CD4-positive, alpha-beta T cell (primary cell): ENCODE measurements at regions not wholly inside any gene's neighbourhood (a gene's known extent, or its start where the extent isn't known, plus 50 kb on each side); places are given as distances from the start of the nearest gene placed in this dataset.

ENCODE experiments used
- ATAC-seq: fragments of 200-7000 bp; cut with Tn5 transposase; one replicate; pipeline ENCODE4 v1.10.0; 2022; ENCODE audit warnings: mild to moderate bottlenecking; ENCODE audit not compliant: poor library complexity
- CTCF ChIA-PET: fragments of 350-600 bp; sonication (Branson Sonifier 250); formaldehyde crosslinking; loops from one replicate; lab custom pipeline; 2021; ENCODE audit warnings: antibody characterized with exemption, inconsistent platforms; lab: Charles Lee
- POLR2A ChIA-PET: fragments of 350-600 bp; sonication (Branson Sonifier 250); formaldehyde crosslinking; loops from one replicate; lab custom pipeline; 2021; ENCODE audit warnings: antibody characterized with exemption, inconsistent platforms; lab: Charles Lee
- DNase-seq, 14 experiments: peaks; one replicate each; pipeline ENCODE4 v3.0.0-alpha.2; 2013 to 2020; ENCODE audit warnings: mixed read lengths in 2 of 14
- H3K27ac ChIP-seq, 2 donors: one replicate each; pipeline versions ENCODE4 v1.5.1 to v1.7.0; 2013; ENCODE audit warnings: low read length in 2 of 2, low read depth in 1 of 2, mild to moderate bottlenecking in 1 of 2
- H3K27me3 ChIP-seq, 2 experiments: 1 replicate in 1 of 2; 2 replicates in 1 of 2; pipeline versions ENCODE4 v1.6.1 to v1.7.0; 2013; ENCODE audit warnings: low read length in 2 of 2, control low read depth in 1 of 2, mild to moderate bottlenecking in 1 of 2, moderate library complexity in 1 of 2; ENCODE audit not compliant: insufficient read depth in 2 of 2, control insufficient read depth in 1 of 2
- H3K36me3 ChIP-seq: one replicate; pipeline ENCODE4 v1.6.1; 2013; ENCODE audit warnings: low read length, control low read depth; ENCODE audit not compliant: insufficient read depth
- H3K4me1 ChIP-seq: one replicate; pipeline ENCODE4 v1.6.1; 2013; ENCODE audit warnings: low read length, control low read depth; ENCODE audit not compliant: insufficient read depth
- H3K4me3 ChIP-seq: one replicate; pipeline ENCODE4 v1.5.1; 2013; ENCODE audit warnings: mild to moderate bottlenecking, low read length, moderate library complexity
- H3K9me3 ChIP-seq, 2 experiments: 1 replicate in 1 of 2; 2 replicates in 1 of 2; pipeline versions ENCODE4 v1.6.1 to v1.7.0; 2013; ENCODE audit warnings: low read length in 2 of 2, mild to moderate bottlenecking in 2 of 2, control low read depth in 1 of 2, moderate library complexity in 1 of 2; ENCODE audit not compliant: control insufficient read depth in 1 of 2, insufficient read depth in 1 of 2
- H3K27ac Mint-ChIP-seq: one replicate; pipeline ENCODE4 v1.8.0; 2020; ENCODE audit warnings: mixed read lengths
- H3K27me3 Mint-ChIP-seq: one replicate; pipeline ENCODE4 v1.8.0; 2021; ENCODE audit warnings: mixed read lengths
- H3K36me3 Mint-ChIP-seq: one replicate; pipeline ENCODE4 v1.8.0; 2021; ENCODE audit warnings: low read depth, mixed read lengths
- H3K4me1 Mint-ChIP-seq: one replicate; pipeline ENCODE4 v1.8.0; 2021; ENCODE audit warnings: low read depth, mixed read lengths
- H3K4me3 Mint-ChIP-seq: one replicate; pipeline ENCODE4 v1.8.0; 2020; ENCODE audit warnings: mild to moderate bottlenecking, mixed read lengths
- H3K9me3 Mint-ChIP-seq: one replicate; pipeline ENCODE4 v1.8.0; 2020; ENCODE audit warnings: mixed read lengths
- CTCF ChIP-seq: fragments of 200-600 bp; IDR thresholded peaks from one replicate; pipeline ENCODE4 v1.8.0; 2022; ENCODE audit warnings: antibody characterized with exemption, mild to moderate bottlenecking
- intact Hi-C, 2 experiments: fragments of 100-400 bp; cut with DNase I in 1 of 2; cut with micrococcal nuclease in 1 of 2; formaldehyde crosslinking; loops; one replicate each; pipeline versions ENCODE4 v1.15.1 to v1.9.0; 2023 to 2025; cut with DNase I, micrococcal nuclease

GRCh38 chr16:10308305-10309193 is 77.3 kb upstream of the ATF7IP2 start:
- H3K27ac ChIP-seq, result no peak overlapping the region
- no peak overlapping the region for H3K4me3 ChIP-seq
- H3K36me3 ChIP-seq, result no peaks in the 10 kb centered on the region
- peaks cover 0 to 3% of the 10 kb centered on the region in 2 experiments for H3K27me3 ChIP-seq
- Mint-ChIP-seq H3K27ac (no peak overlapping the region), H3K4me3 (no peak overlapping the region), H3K4me1 (no peaks in the 10 kb centered on the region), H3K27me3 (no peaks in the 10 kb centered on the region), H3K36me3 (no peaks in the 10 kb centered on the region), H3K9me3 (no peaks in the 10 kb centered on the region)
- intact Hi-C loops, result no loop called here
- TF ChIP-seq CTCF, result no peak
- POLR2A ChIA-PET, result interaction anchor here (0.7 kb wide), 1 partner anchor 432 kb away, joined by 3 read pairs; no protein-coding TSS in a partner anchor
- H3K4me1 ChIP-seq, result no peaks in the 10 kb centered on the region
- CTCF ChIA-PET, result interaction anchor here (0.7 kb wide), 1 partner anchor 75 kb away, joined by 3 read pairs; no protein-coding TSS in a partner anchor
- no peaks in the 10 kb centered on the region for H3K9me3 ChIP-seq
- no peak for DNase-seq
- no peak for ATAC-seq

- intact Hi-C loops, result no loop called here
- Histone ChIP-seq H3K36me3 (no peaks in the 10 kb centered on the region), H3K27ac (no peak overlapping the region), H3K4me1 (no peaks in the 10 kb centered on the region), H3K4me3 (no peak overlapping the region), H3K9me3 (no peaks in the 10 kb centered on the region), H3K27me3 (peaks cover 0 to 3% of the 10 kb centered on the region in 2 experiments)
- no peak for ATAC-seq
- no peaks in the 10 kb centered on the region for H3K4me1 Mint-ChIP-seq
- no peaks in the 10 kb centered on the region for H3K27me3 Mint-ChIP-seq
- ChIA-PET POLR2A (no interaction called here), CTCF (no interaction called here)
- H3K9me3 Mint-ChIP-seq, result no peaks in the 10 kb centered on the region
- no peak overlapping the region for H3K4me3 Mint-ChIP-seq
- DNase-seq, result no peak
- TF ChIP-seq CTCF, result no peak
- H3K27ac Mint-ChIP-seq, result no peak overlapping the region
- no peaks in the 10 kb centered on the region for H3K36me3 Mint-ChIP-seq
Measured at GRCh38 chr16:10309271-10309932, 76.5 kb upstream of the ATF7IP2 start.

- no peak overlapping the region for H3K27ac ChIP-seq
- no peaks in the 10 kb centered on the region for H3K4me1 ChIP-seq
- Mint-ChIP-seq H3K27ac (no peak overlapping the region), H3K36me3 (no peaks in the 10 kb centered on the region), H3K27me3 (no peaks in the 10 kb centered on the region), H3K4me1 (peaks cover 10% of the 10 kb centered on the region), H3K4me3 (no peak overlapping the region), H3K9me3 (no peaks in the 10 kb centered on the region)
- no peaks in the 10 kb centered on the region for H3K27me3 ChIP-seq
- ATAC-seq, result no peak
- intact Hi-C loops, result loop anchor here (1.0 to 10.0 kb wide), 2 partner anchors 73 to 423 kb away; partner anchors contain the start of gene ATF7IP2 (in 1 of the 2)
- H3K4me3 ChIP-seq, result no peak overlapping the region
- TF ChIP-seq CTCF, result no peak
- no peaks in the 10 kb centered on the region for H3K36me3 ChIP-seq
- CTCF ChIA-PET, result interaction anchor here (0.7 kb wide), 1 partner anchor 19 kb away, joined by 3 read pairs; no protein-coding TSS in a partner anchor
- POLR2A ChIA-PET, result no interaction called here
- DNase-seq, result no peak
- no peaks in the 10 kb centered on the region for H3K9me3 ChIP-seq
Measured at GRCh38 chr16:10312008-10312407, 73.9 kb upstream of the ATF7IP2 start.
